ENCODE measurements at regions not wholly inside any gene's neighbourhood (a gene's known extent, or its start where the extent isn't known, plus 50 kb on each side); places are given as distances from the start of the nearest gene placed in this dataset.

- peak; percentile 14 for DNase-seq
These were observed 98.4 kb downstream of the ZFP36L2 start for GRCh38 chr2:43127941-43128558.

DNA sequence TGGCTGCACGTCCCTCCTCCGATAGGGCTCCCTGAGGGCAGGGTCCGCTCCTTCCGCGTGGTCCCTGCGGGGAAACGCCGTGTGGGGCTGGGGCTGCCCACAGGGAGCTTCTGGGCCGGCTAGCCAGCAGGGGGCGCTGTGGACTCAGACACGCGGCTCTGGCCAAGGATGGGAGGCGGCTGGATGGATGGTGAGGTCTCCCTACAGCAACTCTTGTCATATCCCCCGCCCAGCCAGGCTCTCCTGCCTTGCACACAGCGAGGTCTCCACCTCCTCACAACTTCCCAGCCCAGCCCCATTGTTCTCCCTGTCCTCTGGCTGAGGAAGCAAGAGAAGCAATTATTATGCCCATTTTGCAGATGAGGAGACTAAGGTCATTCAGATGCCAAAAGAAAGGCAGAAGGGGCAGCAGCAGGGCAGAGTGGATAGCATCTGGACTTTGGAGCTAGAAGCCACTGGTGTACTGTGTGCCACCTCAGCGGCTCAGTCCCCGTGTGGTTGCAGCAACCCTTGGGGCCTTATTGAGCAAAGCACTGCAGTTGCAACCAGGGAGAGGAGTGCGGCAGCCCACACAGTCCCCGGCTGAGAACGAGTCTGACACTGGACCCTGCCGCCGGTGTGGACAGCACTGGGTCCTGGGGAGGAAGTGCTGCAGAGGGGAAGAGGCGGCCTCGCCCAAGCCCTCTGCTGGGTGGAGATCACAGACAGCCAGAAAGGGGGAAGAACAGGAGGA is 99.0 kb downstream of the ZFP36L2 start:
- peak; percentile 96 for DNase-seq

DNA sequence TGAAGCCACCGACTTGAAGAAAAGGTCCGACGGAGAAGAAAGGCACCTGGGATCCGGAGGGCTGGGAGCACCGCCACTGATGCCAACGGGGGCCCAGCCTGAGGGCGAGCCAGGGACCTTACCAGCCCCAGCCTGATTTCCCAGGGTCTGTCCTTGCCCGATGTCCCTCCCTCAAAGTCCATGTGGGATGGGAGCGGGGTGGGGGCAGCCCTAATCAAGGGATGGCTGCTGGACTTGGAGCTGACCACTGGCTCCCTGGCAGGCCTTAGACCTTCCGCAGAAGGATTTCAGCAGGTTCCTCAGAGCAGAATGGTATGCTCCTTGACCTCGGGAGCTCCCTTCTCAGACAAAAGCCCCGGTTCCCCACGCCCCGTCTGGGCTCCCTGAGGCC is 99.6 kb downstream of the ZFP36L2 start:
- no peak for DNase-seq

- DNase-seq = no peak
These were observed 101.1 kb downstream of the ZFP36L2 start for GRCh38 chr2:43125090-43125998.

DNA sequence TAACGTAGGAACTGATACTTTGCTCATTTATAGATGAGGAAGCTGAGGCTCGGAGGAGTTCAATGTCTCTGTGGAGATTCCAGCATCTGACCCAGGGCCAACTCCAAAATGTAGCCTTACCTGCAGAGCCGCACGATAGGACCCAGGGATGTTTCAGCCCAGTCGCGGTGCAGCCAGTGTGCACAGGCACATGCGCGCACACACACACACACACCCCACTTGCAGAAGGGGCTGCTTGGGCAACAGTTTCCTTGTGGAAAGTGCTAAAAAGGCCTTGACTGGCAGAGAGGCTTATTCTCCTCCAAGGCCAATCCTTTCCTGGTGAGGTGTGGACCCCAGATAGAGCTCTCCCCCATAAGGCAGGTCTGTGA is 101.7 kb downstream of the ZFP36L2 start:
- no peak for DNase-seq

- no peak for DNase-seq
These were observed 102.3 kb downstream of the ZFP36L2 start for GRCh38 chr2:43123981-43124686.

- DNase-seq = no peak
These were observed 102.9 kb downstream of the ZFP36L2 start for GRCh38 chr2:43123486-43123885.

DNA sequence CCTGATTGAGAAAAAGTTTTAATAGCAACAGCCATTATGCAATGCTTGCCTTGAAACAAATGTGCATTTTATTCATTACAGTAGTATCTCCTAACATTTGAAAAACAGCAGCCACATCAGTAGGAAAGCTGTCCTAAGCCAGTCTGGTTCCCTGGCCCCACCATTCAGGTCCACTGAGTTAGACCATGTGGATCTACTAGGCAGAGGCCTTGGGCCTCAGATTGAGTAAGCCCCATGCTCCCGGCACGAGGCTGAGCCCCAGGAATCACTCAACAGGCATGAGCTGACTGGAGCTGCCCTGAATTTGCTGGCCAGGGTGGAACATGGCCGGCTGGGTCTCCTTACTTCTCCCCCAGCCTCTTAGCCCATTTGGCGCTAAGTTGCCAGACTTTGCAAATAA is 103.4 kb downstream of the ZFP36L2 start:
- no peak for DNase-seq

- DNase-seq = no peak
These were observed 104.7 kb downstream of the ZFP36L2 start for GRCh38 chr2:43121580-43122314.

GRCh38 chr2:43119303-43119702 is 107.1 kb downstream of the ZFP36L2 start:
- DNase-seq = no peak

DNA sequence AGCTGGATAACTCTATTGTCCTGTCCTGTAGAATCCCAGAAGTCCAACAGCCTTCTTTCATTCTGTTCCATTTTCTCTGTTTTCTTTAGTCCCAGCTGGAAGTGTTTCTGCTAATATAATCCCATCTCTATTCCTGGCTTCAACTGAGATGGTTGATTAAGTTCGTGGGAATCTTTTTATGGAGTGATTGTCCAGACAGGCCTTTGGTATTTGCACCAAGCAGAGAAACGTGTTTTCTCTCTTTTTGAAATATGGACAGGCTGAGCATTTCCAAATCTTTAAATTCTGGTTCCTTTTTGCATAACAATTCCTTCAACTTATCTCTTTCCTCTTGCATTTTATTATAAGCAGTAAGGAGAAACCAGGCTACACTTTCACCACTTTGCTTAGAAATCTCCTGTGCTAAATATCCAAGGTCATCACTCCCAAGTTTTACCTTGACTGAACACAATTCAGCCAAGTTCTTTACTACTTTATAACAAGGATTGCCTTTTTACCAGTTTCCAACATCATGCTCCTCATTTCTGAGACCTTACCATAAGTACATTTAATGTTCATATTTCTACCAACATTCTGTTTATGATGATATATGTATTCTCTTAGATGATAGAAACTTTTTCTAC is 108.8 kb downstream of the ZFP36L2 start:
- no peak for DNase-seq

- no peak for DNase-seq
These were observed 109.4 kb downstream of the ZFP36L2 start for GRCh38 chr2:43116988-43117387.

- DNase-seq = no peak
These were observed 110.5 kb downstream of the ZFP36L2 start for GRCh38 chr2:43115881-43116280.

DNA sequence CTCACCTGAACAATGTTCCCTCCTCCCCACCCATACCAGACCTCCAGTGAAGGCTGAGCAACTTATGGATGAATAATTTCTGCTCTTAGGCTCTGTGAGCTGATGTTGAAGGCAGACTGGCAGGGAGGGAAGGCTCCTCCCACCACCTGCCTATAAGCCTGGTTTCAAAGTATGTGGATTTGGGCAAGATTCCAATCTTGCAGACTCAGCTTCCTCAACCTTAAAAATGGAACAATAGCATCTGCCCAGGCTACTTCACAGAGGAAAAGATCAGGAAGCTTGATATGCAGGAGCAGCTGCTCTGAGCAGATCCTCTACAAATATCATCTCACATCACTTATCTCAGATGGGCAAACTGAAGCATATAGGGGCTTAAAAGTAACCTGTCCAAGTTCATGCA is 112.2 kb downstream of the ZFP36L2 start:
- no peak for DNase-seq

- no peak for DNase-seq
These were observed 114.4 kb downstream of the ZFP36L2 start for GRCh38 chr2:43111788-43112554.

DNA sequence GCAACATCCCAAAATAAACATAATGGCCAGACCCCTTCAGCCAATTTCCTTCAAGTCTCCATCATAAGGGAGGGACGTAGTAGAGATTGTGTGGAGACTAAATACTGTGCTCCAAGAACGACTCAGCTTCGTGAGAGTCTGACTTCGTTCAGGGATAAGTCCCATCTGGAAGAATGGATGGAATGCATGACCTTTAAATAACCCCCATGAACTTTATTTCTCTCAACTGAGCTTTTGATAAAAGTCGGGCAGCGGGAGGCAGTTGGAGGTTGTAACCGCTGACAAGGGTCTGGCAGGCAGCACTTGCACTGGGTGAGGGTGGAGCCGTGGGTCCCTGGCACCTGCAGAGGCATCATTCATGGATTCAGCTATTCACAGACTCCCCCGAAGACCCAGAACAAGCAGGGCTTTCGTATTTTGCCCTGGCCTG is 115.9 kb downstream of the ZFP36L2 start:
- DNase-seq = no peak

DNA sequence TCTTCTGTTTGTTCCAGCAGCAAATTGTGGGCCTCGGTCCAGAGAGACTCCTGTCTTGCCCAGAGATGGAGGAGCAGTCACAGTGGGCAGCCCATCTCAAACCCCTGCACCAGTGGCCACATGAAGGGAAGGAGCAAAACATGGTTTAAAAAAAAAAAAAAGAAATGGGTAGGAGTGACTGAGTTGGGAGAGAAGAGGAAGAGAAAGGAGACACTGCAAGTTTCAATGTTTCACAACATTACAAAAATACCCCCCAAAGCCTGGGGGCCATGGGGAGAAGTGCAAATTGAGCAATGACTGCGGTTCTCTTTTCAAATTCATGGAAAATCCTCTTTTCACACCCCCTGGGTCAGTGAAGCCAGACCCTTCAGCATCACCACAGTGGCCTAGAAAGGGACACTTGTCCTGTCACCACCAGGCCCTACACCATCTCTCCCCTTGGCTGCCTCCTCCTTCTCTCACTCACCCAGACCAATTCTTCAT is 117.1 kb downstream of the ZFP36L2 start:
- DNase-seq = no peak

DNA sequence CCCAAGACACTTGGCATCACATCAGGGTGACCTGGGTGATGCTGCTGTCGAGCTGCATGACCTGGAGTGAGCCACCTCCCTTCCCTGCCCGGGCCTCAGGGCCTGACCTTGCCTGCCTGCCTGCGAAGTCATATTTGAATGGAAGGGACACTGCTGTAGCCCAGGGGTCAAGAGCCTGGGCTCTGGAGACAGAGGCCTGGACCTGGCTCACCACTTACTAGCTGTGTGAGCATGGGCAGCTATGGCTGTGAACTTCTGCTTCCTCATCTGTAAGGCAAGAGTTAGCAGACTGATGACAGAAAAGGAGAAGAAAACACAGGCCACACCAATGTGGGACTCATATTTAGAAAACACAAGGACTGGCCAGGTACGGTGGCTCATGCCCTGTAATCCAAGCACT is 118.7 kb downstream of the ZFP36L2 start:
- DNase-seq = no peak

GRCh38 chr2:43106559-43107527 is 119.6 kb downstream of the ZFP36L2 start:
- DNase-seq = no peak

All from stimulated activated CD4-positive, alpha-beta T cell treated with anti-CD3 and anti-CD28 coated beads, Interleukin-15, amount 100 ng/mL, for 24 hours (primary cell).